Smooth muscle cell (in vitro differentiated cells): ENCODE measurements at regions not wholly inside any gene's neighbourhood (a gene's known extent, or its start where the extent isn't known, plus 50 kb on each side); places are given as distances from the start of the nearest gene placed in this dataset.

Source experiments
- DNase-seq: peaks from one replicate; lab custom pipeline; 2025; ENCODE audit not compliant: unreplicated experiment; lab: John Stamatoyannopoulos, UW
- H2AFZ ChIP-seq: fragments of 200-600 bp; sonication (generic); 2 replicates; pipeline ENCODE4 v1.6.0; 2016; ENCODE audit warnings: antibody characterized with exemption, low read depth, mild to moderate bottlenecking
- H3F3A ChIP-seq: fragments of 200-600 bp; sonication (generic); 2 replicates; pipeline ENCODE4 v1.6.0; 2017; ENCODE audit warnings: antibody characterized with exemption, low read depth
- H3K27ac ChIP-seq: fragments of 200-600 bp; sonication (generic); 2 replicates; pipeline ENCODE4 v1.5.1; 2016; ENCODE audit warnings: low read depth, mild to moderate bottlenecking
- H3K27me3 ChIP-seq: fragments of 200-600 bp; sonication (generic); 2 replicates; pipeline ENCODE4 v1.6.1; 2016; ENCODE audit warnings: low read depth, mild to moderate bottlenecking
- H3K36me3 ChIP-seq: fragments of 200-600 bp; sonication (generic); 2 replicates; pipeline ENCODE4 v1.5.1; 2016; ENCODE audit warnings: low read depth
- H3K4me1 ChIP-seq: fragments of 200-600 bp; sonication (generic); 2 replicates; pipeline ENCODE4 v1.5.1; 2016; ENCODE audit warnings: low read depth
- H3K4me2 ChIP-seq: fragments of 200-600 bp; sonication (generic); 2 replicates; pipeline ENCODE4 v1.6.0; 2016; ENCODE audit warnings: mild to moderate bottlenecking
- H3K4me3 ChIP-seq: fragments of 200-600 bp; sonication (generic); 2 replicates; pipeline ENCODE4 v1.5.1; 2016; ENCODE audit warnings: mild to moderate bottlenecking
- H3K79me2 ChIP-seq: fragments of 200-600 bp; sonication (generic); 2 replicates; pipeline ENCODE4 v1.6.0; 2016; ENCODE audit warnings: low read depth, mild to moderate bottlenecking
- H3K9ac ChIP-seq: fragments of 200-600 bp; sonication (generic); 2 replicates; pipeline ENCODE4 v1.6.0; 2016; ENCODE audit warnings: low read depth
- H3K9me3 ChIP-seq: fragments of 200-600 bp; sonication (generic); replicated peaks from 2 replicates; pipeline ENCODE4 v1.5.1; 2016; ENCODE audit warnings: low read depth
- H4K20me1 ChIP-seq: fragments of 200-600 bp; sonication (generic); 2 replicates; pipeline ENCODE4 v1.6.0; 2016; ENCODE audit warnings: low read depth
- CTCF ChIP-seq: fragments of 200-600 bp; sonication (generic); IDR thresholded peaks from 2 replicates; pipeline ENCODE4 v1.5.1; 2017; ENCODE audit warnings: borderline replicate concordance, mild to moderate bottlenecking, antibody characterized with exemption; ENCODE audit not compliant: insufficient read depth, poor library complexity, severe bottlenecking
- WGBS: methylation state at CpG from one replicate; pipeline ENCODE4 v1.1.7; 2016; ENCODE audit warnings: low lambda C conversion rate; 5-methylcytosine and 5-hydroxymethylcytosine counted together

GRCh38 chr6:6409397-6410030 lies 89.1 kb upstream of the F13A1 start:
- no peak for DNase-seq
- peaks cover 4% of the 10 kb centered on the region for H3K27me3 ChIP-seq
- 83% methylated on average over 7 of the region's 7 CpGs for WGBS

GRCh38 chr6:6411115-6411514 lies 90.7 kb upstream of the F13A1 start:
- Histone ChIP-seq H3K27ac (no peak overlapping the region), H3K4me3 (no peak overlapping the region), H3K79me2 (no peaks in the 10 kb centered on the region), H3K27me3 (peaks cover 4% of the 10 kb centered on the region), H2AFZ (no peak overlapping the region), H3K36me3 (no peaks in the 10 kb centered on the region), H3K9ac (no peak overlapping the region), H3F3A (no peaks in the 10 kb centered on the region), H3K4me1 (no peaks in the 10 kb centered on the region), H4K20me1 (no peaks in the 10 kb centered on the region), H3K9me3 (no peaks in the 10 kb centered on the region), H3K4me2 (no peak overlapping the region)
- no peak for DNase-seq
- TF ChIP-seq CTCF, result no peak

More at GRCh38 chr6:6409397-6410030, 89.1 kb upstream of the F13A1 start:
- Histone ChIP-seq H3K36me3 (no peaks in the 10 kb centered on the region), H3F3A (no peaks in the 10 kb centered on the region), H3K4me1 (no peaks in the 10 kb centered on the region), H3K79me2 (no peaks in the 10 kb centered on the region), H2AFZ (no peak overlapping the region), H3K27ac (no peak overlapping the region), H3K9me3 (no peaks in the 10 kb centered on the region), H3K4me3 (no peak overlapping the region), H3K9ac (no peak overlapping the region), H4K20me1 (no peaks in the 10 kb centered on the region), H3K4me2 (no peak overlapping the region)
- no peak for TF ChIP-seq CTCF

- H2AFZ ChIP-seq, result no peak overlapping the region
- no peaks in the 10 kb centered on the region for H3K4me1 ChIP-seq
- WGBS, result 94% methylated on average over 4 of the region's 4 CpGs
- no peaks in the 10 kb centered on the region for H3K9me3 ChIP-seq
- no peaks in the 10 kb centered on the region for H3K36me3 ChIP-seq
- H4K20me1 ChIP-seq, result no peaks in the 10 kb centered on the region
- no peak overlapping the region for H3K27ac ChIP-seq
- H3K79me2 ChIP-seq, result no peaks in the 10 kb centered on the region
- H3K27me3 ChIP-seq, result peaks cover 4% of the 10 kb centered on the region
- no peaks in the 10 kb centered on the region for H3F3A ChIP-seq
- no peak overlapping the region for H3K4me3 ChIP-seq
- H3K4me2 ChIP-seq, result no peak overlapping the region
- no peak for DNase-seq
- H3K9ac ChIP-seq, result no peak overlapping the region
- no peak for TF ChIP-seq CTCF
These were observed 91.8 kb upstream of the F13A1 start for GRCh38 chr6:6412221-6412620.

GRCh38 chr6:6412700-6413099 lies 92.2 kb upstream of the F13A1 start:
- WGBS, result 93% methylated on average over 4 of the region's 4 CpGs
- H3K4me2 ChIP-seq, result no peak overlapping the region
- H3K27ac ChIP-seq, result no peak overlapping the region
- H3K4me3 ChIP-seq, result no peak overlapping the region
- H3K9me3 ChIP-seq, result no peaks in the 10 kb centered on the region
- no peaks in the 10 kb centered on the region for H3K36me3 ChIP-seq
- peaks cover 4% of the 10 kb centered on the region for H3K27me3 ChIP-seq
- H3K79me2 ChIP-seq, result no peaks in the 10 kb centered on the region
- no peaks in the 10 kb centered on the region for H3K4me1 ChIP-seq
- no peaks in the 10 kb centered on the region for H4K20me1 ChIP-seq
- no peaks in the 10 kb centered on the region for H3F3A ChIP-seq
- no peak overlapping the region for H3K9ac ChIP-seq
- TF ChIP-seq CTCF, result no peak
- H2AFZ ChIP-seq, result no peak overlapping the region
- DNase-seq, result no peak
